Tibial nerve (tissue), 4 donors: ENCODE measurements at regions not wholly inside any gene's neighbourhood (a gene's known extent, or its start where the extent isn't known, plus 50 kb on each side); places are given as distances from the start of the nearest gene placed in this dataset.
"Not testable (repeated sequence)": the region's sequence is repeated elsewhere in the genome, so short reads cannot be mapped to it uniquely, and the experiment has no call there.

Source experiments
- DNase-seq, 2 donors: peaks; one replicate each; pipeline ENCODE4 v3.0.0-alpha.2; 2019; ENCODE audit warnings: low spot score in 2 of 2
- H3K27ac ChIP-seq, 4 donors: fragments of 200-600 bp; sonication (generic) in 3 of 4; one replicate each; pipeline ENCODE4 v1.5.1; 2017 to 2019; ENCODE audit warnings: mild to moderate bottlenecking in 1 of 4
- H3K27me3 ChIP-seq, 2 donors: fragments of 200-600 bp; sonication (generic) in 1 of 2; one replicate each; pipeline versions ENCODE4 v1.5.1 to v1.6.0; 2017 to 2019
- H3K36me3 ChIP-seq, 3 donors: fragments of 200-600 bp; sonication (generic); one replicate each; pipeline ENCODE4 v1.5.1; 2018 to 2019
- H3K4me1 ChIP-seq, 4 donors: fragments of 200-600 bp; sonication (generic) in 3 of 4; one replicate each; pipeline ENCODE4 v1.5.1; 2017 to 2019
- H3K4me3 ChIP-seq, 4 donors: fragments of 200-600 bp; sonication (generic) in 3 of 4; one replicate each; pipeline ENCODE4 v1.5.1; 2017 to 2019; ENCODE audit warnings: mild to moderate bottlenecking in 1 of 4, moderate library complexity in 1 of 4
- H3K9me3 ChIP-seq, 4 donors: fragments of 200-600 bp; sonication (generic) in 3 of 4; one replicate each; pipeline ENCODE4 v1.5.1; 2017 to 2019
- CTCF ChIP-seq, 5 experiments: fragments of 200-600 bp in 3 of 5; fragments of 450-650 bp in 2 of 5; sonication (generic) in 3 of 5; IDR thresholded peaks; one replicate each; pipeline ENCODE4 v1.5.1; 2016 to 2019; ENCODE audit warnings: antibody characterized with exemption in 5 of 5, mild to moderate bottlenecking in 3 of 5, moderate library complexity in 2 of 5
- EP300 ChIP-seq, 2 donors: sonication (generic); formaldehyde crosslinking; IDR thresholded peaks; one replicate each; pipeline ENCODE4 v1.6.1; 2017; ENCODE audit warnings: antibody characterized with exemption in 2 of 2, mild to moderate bottlenecking in 1 of 2
- POLR2A ChIP-seq, 2 donors: fragments of 450-650 bp; IDR thresholded peaks; one replicate each; pipeline ENCODE4 v1.6.1; 2017; ENCODE audit warnings: antibody characterized with exemption in 2 of 2, mild to moderate bottlenecking in 2 of 2, moderate library complexity in 2 of 2
- WGBS, 2 donors: methylation state at CpG; one replicate each; pipeline ENCODE4 v1.1.5; 2018; 5-methylcytosine and 5-hydroxymethylcytosine counted together

- TF ChIP-seq POLR2A (IDR thresholded peaks at IDR 0.05) (no peak), EP300 (IDR thresholded peaks at IDR 0.05) (no peak), CTCF (IDR thresholded peaks at IDR 0.05) (no peak)
- Histone ChIP-seq H3K27me3 (no peaks in the 10 kb centered on the region), H3K27ac (no peak overlapping the region), H3K4me1 (peaks cover 0 to 5% (median 0%) of the 10 kb centered on the region in 4 donors), H3K9me3 (no peaks in the 10 kb centered on the region), H3K4me3 (no peak overlapping the region), H3K36me3 (no peaks in the 10 kb centered on the region)
- no peak for DNase-seq
- WGBS, 2 donors, result 49 to 59% methylated on average over 2 of the region's 2 CpGs
Observed at GRCh38 chr9:2425676-2426075, 195.9 kb upstream of the VLDLR start.

GRCh38 chr9:2427120-2427891 is 194.3 kb upstream of the VLDLR start:
- no peak for TF ChIP-seq POLR2A (IDR thresholded peaks at IDR 0.05)
- no peak for TF ChIP-seq EP300 (IDR thresholded peaks at IDR 0.05)
- TF ChIP-seq CTCF (IDR thresholded peaks at IDR 0.05), result no peak
- H3K27me3 ChIP-seq, result no peaks in the 10 kb centered on the region
- H3K36me3 ChIP-seq, result no peaks in the 10 kb centered on the region
- no peaks in the 10 kb centered on the region for H3K9me3 ChIP-seq
- peaks cover 0 to 5% (median 0%) of the 10 kb centered on the region in 4 donors for H3K4me1 ChIP-seq
- DNase-seq, result no peak
- H3K27ac ChIP-seq, result no peak overlapping the region
- H3K4me3 ChIP-seq, result no peak overlapping the region
- 85 to 92% methylated on average over 10 of the region's 10 CpGs for WGBS, 2 donors

- no peaks in the 10 kb centered on the region for H3K4me1 ChIP-seq
- 59 to 74% methylated on average over 3 of the region's 3 CpGs for WGBS, 2 donors
- H3K9me3 ChIP-seq, result peaks cover 0 to 47% (median 0%) of the 10 kb centered on the region in 4 donors
- DNase-seq, result no peak
- no peak overlapping the region for H3K4me3 ChIP-seq
- H3K36me3 ChIP-seq, result no peaks in the 10 kb centered on the region
- H3K27me3 ChIP-seq, result no peaks in the 10 kb centered on the region
- H3K27ac ChIP-seq, result no peak overlapping the region
- TF ChIP-seq POLR2A (IDR thresholded peaks at IDR 0.05) (no peak), CTCF (IDR thresholded peaks at IDR 0.05) (no peak), EP300 (IDR thresholded peaks at IDR 0.05) (no peak)
Observed at GRCh38 chr9:2439957-2440356, 181.6 kb upstream of the VLDLR start.

GRCh38 chr9:2443933-2444332 is 177.7 kb upstream of the VLDLR start:
- not testable (repeated sequence) for H3K27ac ChIP-seq, H3K27me3 ChIP-seq, H3K4me3 ChIP-seq, H3K4me1 ChIP-seq, H3K36me3 ChIP-seq, DNase-seq
- WGBS, 2 donors, result 59 to 75% methylated on average over 1 of the region's 1 CpG
- peaks cover 0 to 33% (median 0%) of the 10 kb centered on the region in 4 donors for H3K9me3 ChIP-seq

- Histone ChIP-seq H3K36me3 (no peaks in the 10 kb centered on the region), H3K27ac (no peak overlapping the region), H3K9me3 (no peaks in the 10 kb centered on the region), H3K4me3 (no peak overlapping the region), H3K4me1 (no peaks in the 10 kb centered on the region), H3K27me3 (no peaks in the 10 kb centered on the region)
- DNase-seq, result no peak
- WGBS, 2 donors, result 48 to 50% methylated on average over 2 of the region's 2 CpGs
- no peak for TF ChIP-seq POLR2A (IDR thresholded peaks at IDR 0.05)
- TF ChIP-seq EP300 (IDR thresholded peaks at IDR 0.05), result no peak
- no peak for TF ChIP-seq CTCF (IDR thresholded peaks at IDR 0.05)
Observed at GRCh38 chr9:2448193-2448738, 173.3 kb upstream of the VLDLR start.
